Neural progenitor cell (in vitro differentiated cells): ENCODE measurements at regions not wholly inside any gene's neighbourhood (a gene's known extent, or its start where the extent isn't known, plus 50 kb on each side); places are given as distances from the start of the nearest gene placed in this dataset.

ENCODE experiments used
- EZH2 ChIP-seq: fragments of 200-600 bp; sonication (generic); IDR thresholded peaks from 2 replicates; pipeline ENCODE4 v1.6.1; 2017; ENCODE audit warnings: antibody characterized with exemption, mild to moderate bottlenecking, moderate library complexity
- TF ChIP-seq, protein P1 (sequence below): fragments of 200-600 bp; sonication (generic); IDR thresholded peaks from 2 replicates; pipeline ENCODE4 v1.5.1; 2017; ENCODE audit warnings: antibody characterized with exemption, mild to moderate bottlenecking

DNA sequence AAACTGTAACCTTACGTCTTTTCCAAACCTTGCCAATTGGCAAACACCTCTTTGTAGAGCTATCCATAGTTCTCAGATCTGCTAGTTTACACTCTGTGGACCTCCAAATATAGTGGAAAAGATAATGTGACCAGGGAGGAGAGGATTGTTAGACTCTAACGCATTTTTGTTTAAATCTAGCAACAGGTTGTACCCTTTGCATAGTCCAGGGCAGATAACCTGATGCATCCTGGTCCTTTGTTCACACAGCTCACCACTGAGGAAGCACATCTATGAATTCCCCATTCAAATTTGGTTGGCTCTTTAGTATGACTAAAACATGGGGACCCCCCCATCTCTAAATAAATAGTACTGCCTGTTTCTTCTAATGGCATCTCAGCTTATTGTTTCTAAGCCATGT lies 55.9 kb downstream of the PAGE2 start:
- TF ChIP-seq, protein P1, sequence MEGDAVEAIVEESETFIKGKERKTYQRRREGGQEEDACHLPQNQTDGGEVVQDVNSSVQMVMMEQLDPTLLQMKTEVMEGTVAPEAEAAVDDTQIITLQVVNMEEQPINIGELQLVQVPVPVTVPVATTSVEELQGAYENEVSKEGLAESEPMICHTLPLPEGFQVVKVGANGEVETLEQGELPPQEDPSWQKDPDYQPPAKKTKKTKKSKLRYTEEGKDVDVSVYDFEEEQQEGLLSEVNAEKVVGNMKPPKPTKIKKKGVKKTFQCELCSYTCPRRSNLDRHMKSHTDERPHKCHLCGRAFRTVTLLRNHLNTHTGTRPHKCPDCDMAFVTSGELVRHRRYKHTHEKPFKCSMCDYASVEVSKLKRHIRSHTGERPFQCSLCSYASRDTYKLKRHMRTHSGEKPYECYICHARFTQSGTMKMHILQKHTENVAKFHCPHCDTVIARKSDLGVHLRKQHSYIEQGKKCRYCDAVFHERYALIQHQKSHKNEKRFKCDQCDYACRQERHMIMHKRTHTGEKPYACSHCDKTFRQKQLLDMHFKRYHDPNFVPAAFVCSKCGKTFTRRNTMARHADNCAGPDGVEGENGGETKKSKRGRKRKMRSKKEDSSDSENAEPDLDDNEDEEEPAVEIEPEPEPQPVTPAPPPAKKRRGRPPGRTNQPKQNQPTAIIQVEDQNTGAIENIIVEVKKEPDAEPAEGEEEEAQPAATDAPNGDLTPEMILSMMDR = no peak
- no peak for TF ChIP-seq EZH2
